ENCODE measurements at regions not wholly inside any gene's neighbourhood (a gene's known extent, or its start where the extent isn't known, plus 50 kb on each side); places are given as distances from the start of the nearest gene placed in this dataset.

DNA sequence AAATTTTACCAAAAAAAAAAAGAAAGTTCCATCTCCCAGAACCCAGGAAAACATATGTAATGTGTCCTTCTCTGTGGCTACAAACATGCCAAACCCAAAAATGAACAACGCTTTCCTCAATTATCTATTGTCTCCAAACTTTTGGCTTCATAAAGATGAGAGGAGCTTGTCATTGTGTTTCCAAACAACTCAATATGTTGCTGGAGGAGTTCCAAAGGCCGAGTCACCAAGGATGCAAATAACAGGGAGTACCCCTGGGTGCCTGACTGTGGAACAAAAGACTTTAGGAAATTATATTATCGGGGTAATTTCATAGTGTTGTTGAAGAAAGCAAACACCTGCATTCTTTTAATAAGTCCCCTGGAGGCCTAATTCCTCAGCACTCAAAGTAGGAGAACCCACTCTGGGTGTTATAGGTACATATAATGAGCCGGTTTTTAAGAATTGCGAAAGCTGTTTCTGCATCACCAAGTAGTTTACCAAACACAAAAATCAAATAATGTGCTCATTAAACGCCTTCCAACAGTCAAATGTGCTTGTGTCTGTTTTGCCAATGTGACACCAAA lies 206.3 kb upstream of the PRICKLE2 start:
- ATAC-seq (no peak), DNase-seq (no peak)
- TF ChIP-seq, protein P1, sequence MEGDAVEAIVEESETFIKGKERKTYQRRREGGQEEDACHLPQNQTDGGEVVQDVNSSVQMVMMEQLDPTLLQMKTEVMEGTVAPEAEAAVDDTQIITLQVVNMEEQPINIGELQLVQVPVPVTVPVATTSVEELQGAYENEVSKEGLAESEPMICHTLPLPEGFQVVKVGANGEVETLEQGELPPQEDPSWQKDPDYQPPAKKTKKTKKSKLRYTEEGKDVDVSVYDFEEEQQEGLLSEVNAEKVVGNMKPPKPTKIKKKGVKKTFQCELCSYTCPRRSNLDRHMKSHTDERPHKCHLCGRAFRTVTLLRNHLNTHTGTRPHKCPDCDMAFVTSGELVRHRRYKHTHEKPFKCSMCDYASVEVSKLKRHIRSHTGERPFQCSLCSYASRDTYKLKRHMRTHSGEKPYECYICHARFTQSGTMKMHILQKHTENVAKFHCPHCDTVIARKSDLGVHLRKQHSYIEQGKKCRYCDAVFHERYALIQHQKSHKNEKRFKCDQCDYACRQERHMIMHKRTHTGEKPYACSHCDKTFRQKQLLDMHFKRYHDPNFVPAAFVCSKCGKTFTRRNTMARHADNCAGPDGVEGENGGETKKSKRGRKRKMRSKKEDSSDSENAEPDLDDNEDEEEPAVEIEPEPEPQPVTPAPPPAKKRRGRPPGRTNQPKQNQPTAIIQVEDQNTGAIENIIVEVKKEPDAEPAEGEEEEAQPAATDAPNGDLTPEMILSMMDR (IDR thresholded peaks at IDR 0.05) = no peak
- H3K27ac Mint-ChIP-seq = no peak overlapping the region
- ChIA-PET POLR2A (no interaction called here), CTCF (no interaction called here)
- H3K36me3 Mint-ChIP-seq (ENCODE audit: low read depth) = no peaks in the 10 kb centered on the region
- H3K4me1 Mint-ChIP-seq (ENCODE audit: low read depth) = no peaks in the 10 kb centered on the region
- H3K9me3 Mint-ChIP-seq = peaks cover 11% of the 10 kb centered on the region
- intact Hi-C loops (cut with micrococcal nuclease) = no loop called here
- no peak overlapping the region for H3K4me3 Mint-ChIP-seq
- H3K27me3 Mint-ChIP-seq = peaks cover 9% of the 10 kb centered on the region

- intact Hi-C loops (cut with micrococcal nuclease) = no loop called here
- ATAC-seq = no peak
Observed at GRCh38 chr3:64427671-64428070, 202.4 kb upstream of the PRICKLE2 start.

DNA sequence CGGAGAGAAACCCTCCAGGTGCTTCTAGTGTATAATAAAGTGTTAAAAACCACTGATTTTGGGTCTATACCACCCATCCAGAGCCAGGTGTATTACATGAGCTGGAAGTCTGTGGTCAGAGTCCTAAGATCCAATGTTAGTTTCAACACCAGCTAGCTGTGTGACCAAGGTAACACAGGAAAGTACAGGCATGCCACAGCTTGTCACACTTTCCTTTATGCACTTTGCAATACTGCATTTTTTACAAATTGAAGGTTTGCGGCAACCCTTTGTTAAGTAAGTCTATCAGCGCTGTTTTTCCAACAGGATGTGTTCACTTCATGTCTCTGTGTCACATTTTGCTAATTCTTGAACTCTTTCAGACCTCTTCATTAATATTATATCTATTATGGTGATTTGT lies 201.3 kb upstream of the PRICKLE2 start:
- Mint-ChIP-seq H3K4me3 (no peak overlapping the region), H3K9me3 (peaks cover 2% of the 10 kb centered on the region), H3K27ac (no peak overlapping the region), H3K36me3 (ENCODE audit: low read depth) (no peaks in the 10 kb centered on the region), H3K27me3 (peaks cover 6% of the 10 kb centered on the region), H3K4me1 (ENCODE audit: low read depth) (no peaks in the 10 kb centered on the region)
- no peak for ATAC-seq
- CTCF ChIA-PET = no interaction called here
- no peak for DNase-seq
- intact Hi-C loops (cut with micrococcal nuclease) = no loop called here
- TF ChIP-seq, protein P1 (IDR thresholded peaks at IDR 0.05) = no peak
- POLR2A ChIA-PET = no interaction called here

More at GRCh38 chr3:64427671-64428070, 202.4 kb upstream of the PRICKLE2 start:
- peaks cover 2% of the 10 kb centered on the region for H3K9me3 Mint-ChIP-seq
- H3K36me3 Mint-ChIP-seq (ENCODE audit: low read depth) = no peaks in the 10 kb centered on the region
- TF ChIP-seq, protein P1 (IDR thresholded peaks at IDR 0.05) = no peak
- POLR2A ChIA-PET = no interaction called here
- H3K4me1 Mint-ChIP-seq (ENCODE audit: low read depth) = no peaks in the 10 kb centered on the region
- H3K4me3 Mint-ChIP-seq = no peak overlapping the region
- H3K27me3 Mint-ChIP-seq = peaks cover 4% of the 10 kb centered on the region
- CTCF ChIA-PET = no interaction called here
- DNase-seq = no peak
- no peak overlapping the region for H3K27ac Mint-ChIP-seq

DNA sequence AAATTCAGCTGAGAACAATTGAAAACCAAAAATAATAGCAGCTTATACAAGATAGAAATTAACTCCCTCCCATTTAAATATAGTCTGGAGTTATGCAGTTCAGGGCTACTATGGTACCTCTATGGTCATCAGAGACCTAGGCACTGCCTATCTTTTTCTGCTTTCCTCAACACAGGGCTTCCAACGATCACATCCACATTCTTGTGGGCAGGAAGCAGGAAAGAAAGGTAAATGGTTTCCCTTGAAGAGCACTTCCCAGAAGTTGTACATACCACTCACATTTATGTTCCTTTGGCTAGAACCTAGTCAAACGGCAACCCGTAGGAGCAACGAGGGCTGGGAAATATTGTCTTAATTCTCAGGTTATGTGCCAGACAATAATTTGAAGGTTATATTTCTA lies 197.7 kb upstream of the PRICKLE2 start:
- H3K4me1 Mint-ChIP-seq (ENCODE audit: low read depth) = no peaks in the 10 kb centered on the region
- TF ChIP-seq, protein P1 (IDR thresholded peaks at IDR 0.05) = no peak
- DNase-seq = no peak
- ChIA-PET POLR2A (no interaction called here), CTCF (no interaction called here)
- peaks cover 6% of the 10 kb centered on the region for H3K27me3 Mint-ChIP-seq
- intact Hi-C loops (cut with micrococcal nuclease) = no loop called here
- H3K9me3 Mint-ChIP-seq = no peaks in the 10 kb centered on the region
- ATAC-seq = no peak
- no peak overlapping the region for H3K27ac Mint-ChIP-seq
- no peak overlapping the region for H3K4me3 Mint-ChIP-seq
- no peaks in the 10 kb centered on the region for H3K36me3 Mint-ChIP-seq (ENCODE audit: low read depth)

DNA sequence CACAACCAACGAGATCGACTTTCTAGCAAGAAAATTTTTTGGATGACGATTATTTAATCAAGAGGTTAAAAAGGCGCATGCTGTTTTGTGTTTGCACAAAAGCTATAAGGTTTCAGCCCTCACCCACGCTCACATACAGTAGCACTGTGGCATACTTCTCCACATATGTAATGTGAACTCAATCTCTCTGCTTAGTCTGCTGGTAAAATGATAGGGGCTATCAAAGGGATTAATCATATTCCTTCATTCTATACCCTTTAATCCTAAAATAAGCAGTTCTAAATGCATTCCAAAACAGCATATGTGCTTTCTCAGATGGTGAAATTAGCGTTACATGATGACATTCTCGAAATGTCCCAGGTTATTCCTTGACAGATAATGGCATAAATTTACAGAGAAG lies 196.9 kb upstream of the PRICKLE2 start:
- Mint-ChIP-seq H3K4me1 (ENCODE audit: low read depth) (no peaks in the 10 kb centered on the region), H3K36me3 (ENCODE audit: low read depth) (no peaks in the 10 kb centered on the region), H3K27ac (no peak overlapping the region), H3K9me3 (no peaks in the 10 kb centered on the region), H3K4me3 (no peak overlapping the region), H3K27me3 (peaks cover 6% of the 10 kb centered on the region)
- DNase-seq = no peak
- ATAC-seq = no peak
- TF ChIP-seq, protein P1 (IDR thresholded peaks at IDR 0.05) = no peak
- CTCF ChIA-PET = no interaction called here
- intact Hi-C loops (cut with micrococcal nuclease) = no loop called here
- POLR2A ChIA-PET = no interaction called here
